ENCODE measurements at regions not wholly inside any gene's neighbourhood (a gene's known extent, or its start where the extent isn't known, plus 50 kb on each side); places are given as distances from the start of the nearest gene placed in this dataset.
A peak's percentile ranks its signal among the peaks of the same experiment; 100 is the strongest.

DNA sequence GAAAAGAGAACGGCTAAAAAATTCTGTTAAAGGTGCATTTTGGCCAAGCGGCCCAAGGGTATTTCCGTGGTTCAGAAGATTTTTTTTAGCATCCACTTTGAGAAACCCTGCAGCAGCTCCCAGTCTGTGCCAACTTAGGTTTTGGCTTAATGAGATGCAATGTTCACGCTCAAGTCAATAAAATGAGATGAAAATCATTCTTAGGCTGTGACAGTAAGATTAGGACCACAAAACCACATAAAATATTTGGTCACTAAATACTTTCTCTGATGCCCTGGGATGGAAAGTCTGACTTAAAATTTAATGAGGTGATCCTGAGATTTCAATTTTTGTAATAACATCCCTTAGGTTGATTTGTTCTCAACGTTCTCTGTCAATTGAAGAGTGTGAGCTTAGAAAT lies 74.2 kb upstream of the FHL2 start:
- H3K9ac ChIP-seq: no peak overlapping the region
- no peaks in the 10 kb centered on the region for H3K27me3 ChIP-seq
- H3K27ac ChIP-seq: no peak overlapping the region
- H3K4me2 ChIP-seq: no peak overlapping the region
- H4K20me1 ChIP-seq: no peaks in the 10 kb centered on the region
- H3K4me1 ChIP-seq: peaks cover 26% of the 10 kb centered on the region
- H3K36me3 ChIP-seq: no peaks in the 10 kb centered on the region
- TF ChIP-seq Cebpa-rat (IDR thresholded peaks at IDR 0.05): no peak
- no peak overlapping the region for H3K4me3 ChIP-seq
- no peaks in the 10 kb centered on the region for H3K9me3 ChIP-seq

DNA sequence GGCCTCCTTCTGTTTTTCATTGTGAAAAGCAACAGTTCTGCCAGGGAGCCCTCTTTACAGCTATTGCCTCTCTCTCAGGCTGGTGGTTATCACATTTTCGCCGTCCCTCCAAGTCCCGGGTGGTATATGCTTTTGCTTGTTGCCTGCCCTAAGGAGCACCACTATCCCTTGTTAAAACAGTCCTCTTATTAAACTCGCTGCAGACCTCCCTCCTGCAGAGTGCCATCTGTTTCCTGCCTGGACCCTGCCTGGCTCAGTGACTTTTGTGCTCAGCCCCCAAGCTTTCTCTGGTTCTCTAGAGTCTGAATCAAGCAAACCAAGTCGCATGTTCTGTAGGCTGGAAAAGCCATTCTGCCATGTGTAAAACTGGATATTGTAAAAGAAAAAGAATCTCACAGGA lies 72.1 kb upstream of the FHL2 start:
- Histone ChIP-seq H3K36me3 (no peaks in the 10 kb centered on the region), H4K20me1 (no peaks in the 10 kb centered on the region), H3K9me3 (no peaks in the 10 kb centered on the region), H3K27me3 (no peaks in the 10 kb centered on the region), H3K9ac (no peak overlapping the region), H3K4me3 (no peak overlapping the region), H3K4me1 (peaks cover 26% of the 10 kb centered on the region), H3K27ac (no peak overlapping the region), H3K4me2 (peak overlapping the region; percentile 34)
- no peak for TF ChIP-seq Cebpa-rat (IDR thresholded peaks at IDR 0.05)

DNA sequence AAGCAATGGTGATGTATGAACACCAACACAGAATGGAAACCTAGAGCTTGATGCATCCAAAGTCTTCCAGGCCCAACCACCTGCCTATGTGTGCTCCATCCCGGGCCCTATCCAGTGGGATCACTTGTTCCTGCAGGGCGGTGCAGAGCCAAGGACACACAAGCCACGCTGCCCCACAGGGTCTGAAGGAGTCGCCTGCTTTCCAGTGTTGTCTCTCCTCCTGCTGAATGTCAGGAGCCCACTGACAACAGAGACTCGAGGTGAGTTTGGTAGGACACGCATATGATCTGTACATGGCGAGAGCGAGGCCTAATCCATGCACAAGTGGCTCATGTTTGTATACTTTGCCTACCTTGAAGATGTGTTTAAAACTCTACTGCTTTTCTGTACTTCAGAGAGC lies 70.9 kb upstream of the FHL2 start:
- H3K4me2 ChIP-seq: no peak overlapping the region
- peaks cover 15% of the 10 kb centered on the region for H3K4me1 ChIP-seq
- no peak overlapping the region for H3K9ac ChIP-seq
- H3K9me3 ChIP-seq: no peaks in the 10 kb centered on the region
- no peaks in the 10 kb centered on the region for H4K20me1 ChIP-seq
- no peak overlapping the region for H3K4me3 ChIP-seq
- no peaks in the 10 kb centered on the region for H3K36me3 ChIP-seq
- no peak for TF ChIP-seq Cebpa-rat (IDR thresholded peaks at IDR 0.05)
- no peak overlapping the region for H3K27ac ChIP-seq
- H3K27me3 ChIP-seq: no peaks in the 10 kb centered on the region

DNA sequence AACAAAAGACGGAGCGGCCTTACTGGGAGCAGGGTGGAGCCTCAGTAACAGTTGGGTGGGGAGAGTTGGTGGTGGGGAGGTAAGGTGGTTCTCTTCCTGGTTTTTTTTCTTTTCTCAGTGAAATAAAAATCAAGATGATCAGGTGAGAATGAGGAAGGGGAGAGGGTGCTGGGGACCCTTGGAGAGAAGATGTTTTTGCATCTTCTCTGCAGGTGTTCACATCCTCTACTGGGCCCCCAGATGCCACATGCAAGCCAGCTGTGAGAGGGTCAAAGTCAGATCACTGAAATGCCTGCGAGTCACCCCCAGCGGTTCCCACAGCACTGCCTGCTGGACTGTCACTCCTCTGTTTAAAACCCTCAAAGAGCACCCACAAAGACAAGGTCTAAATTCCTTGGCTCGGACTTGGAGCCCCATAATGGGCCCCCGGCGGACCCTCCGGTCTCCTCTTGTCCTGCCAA lies 69.8 kb upstream of the FHL2 start:
- Histone ChIP-seq H4K20me1 (no peaks in the 10 kb centered on the region), H3K27ac (no peak overlapping the region), H3K36me3 (no peaks in the 10 kb centered on the region), H3K4me2 (no peak overlapping the region), H3K9me3 (no peaks in the 10 kb centered on the region), H3K27me3 (no peaks in the 10 kb centered on the region), H3K4me1 (peaks cover 15% of the 10 kb centered on the region), H3K9ac (no peak overlapping the region), H3K4me3 (no peak overlapping the region)
- TF ChIP-seq Cebpa-rat (IDR thresholded peaks at IDR 0.05): no peak

DNA sequence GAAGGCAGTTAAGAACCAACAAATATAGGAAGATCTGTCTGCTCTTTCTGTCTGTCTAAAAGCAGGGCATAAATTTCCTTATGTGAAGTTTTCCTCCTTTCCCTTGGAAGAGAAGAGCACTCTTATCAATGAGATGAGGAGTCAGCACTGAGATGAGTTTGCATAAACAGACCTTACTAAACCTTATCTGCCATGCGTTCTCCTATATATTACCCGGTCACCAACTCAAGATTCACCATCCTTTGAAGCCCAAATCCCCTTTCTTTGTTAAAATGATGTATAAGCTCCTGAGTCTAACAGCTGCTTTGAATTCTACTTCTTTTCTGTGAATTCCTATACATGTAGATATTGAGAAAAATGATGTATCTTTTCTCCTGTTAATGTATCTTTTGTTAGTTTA lies 65.5 kb upstream of the FHL2 start:
- no peaks in the 10 kb centered on the region for H3K9me3 ChIP-seq
- H3K27me3 ChIP-seq: no peaks in the 10 kb centered on the region
- no peaks in the 10 kb centered on the region for H4K20me1 ChIP-seq
- H3K4me3 ChIP-seq: no peak overlapping the region
- H3K36me3 ChIP-seq: no peaks in the 10 kb centered on the region
- no peak overlapping the region for H3K9ac ChIP-seq
- no peaks in the 10 kb centered on the region for H3K4me1 ChIP-seq
- TF ChIP-seq Cebpa-rat (IDR thresholded peaks at IDR 0.05): no peak
- no peak overlapping the region for H3K4me2 ChIP-seq
- no peak overlapping the region for H3K27ac ChIP-seq

DNA sequence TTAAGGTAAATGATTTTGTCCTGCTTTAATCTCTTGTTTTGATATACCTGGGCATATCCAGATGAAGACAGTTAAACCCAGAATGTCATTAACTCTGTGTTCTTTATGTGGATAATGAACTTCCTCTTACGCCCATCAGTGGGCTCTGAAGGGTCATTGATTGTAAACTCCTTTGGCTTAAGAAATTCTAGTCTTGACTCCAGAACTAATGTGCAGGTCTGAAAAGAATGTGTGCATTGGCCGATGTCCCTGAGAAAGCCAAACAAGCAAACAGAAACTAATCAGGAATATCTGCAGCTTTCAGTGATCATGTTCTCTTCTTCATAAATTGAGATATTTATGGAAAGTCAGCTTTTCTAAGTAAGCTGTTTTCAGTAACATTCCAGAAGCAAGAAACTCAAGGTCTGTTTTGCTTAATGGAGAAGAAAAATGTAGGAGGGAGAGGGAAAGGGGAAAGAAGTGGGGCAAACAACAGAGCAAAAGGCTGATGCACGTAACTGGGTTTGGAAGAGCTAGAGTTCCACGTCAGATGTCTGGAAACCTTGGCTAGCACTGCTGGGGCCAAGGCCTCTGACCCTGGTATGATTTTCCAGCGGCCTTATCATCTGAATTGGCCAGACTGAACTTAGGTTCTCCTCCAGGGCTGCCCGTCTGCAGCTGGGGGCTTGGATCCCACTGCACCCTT lies 61.3 kb upstream of the FHL2 start:
- TF ChIP-seq Cebpa-rat (IDR thresholded peaks at IDR 0.05): no peak
- Histone ChIP-seq H3K4me2 (no peak overlapping the region), H3K4me3 (no peak overlapping the region), H3K9me3 (no peaks in the 10 kb centered on the region), H3K36me3 (no peaks in the 10 kb centered on the region), H4K20me1 (no peaks in the 10 kb centered on the region), H3K4me1 (peaks cover 12% of the 10 kb centered on the region), H3K27me3 (no peaks in the 10 kb centered on the region), H3K9ac (no peak overlapping the region), H3K27ac (no peak overlapping the region)

DNA sequence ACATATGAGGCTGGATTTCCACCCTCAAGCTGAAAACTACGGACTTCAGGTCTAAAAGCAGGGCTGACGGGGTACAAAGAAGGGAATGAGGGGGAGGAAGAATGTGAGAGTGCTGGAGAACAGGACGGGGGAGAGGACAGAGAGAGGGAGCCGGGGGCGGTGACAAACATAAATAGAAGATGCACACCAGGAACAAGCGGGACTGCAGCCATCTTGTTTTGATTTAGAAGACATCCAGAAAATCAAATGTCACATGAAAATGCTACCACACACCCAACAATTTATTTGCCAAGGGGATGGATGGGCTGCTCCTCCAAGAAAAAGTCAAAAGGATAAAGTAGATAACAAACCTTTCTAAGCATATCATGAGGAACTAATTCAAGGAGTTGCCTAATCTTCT lies 59.2 kb upstream of the FHL2 start:
- Histone ChIP-seq H3K4me3 (no peak overlapping the region), H3K9ac (no peak overlapping the region), H4K20me1 (no peaks in the 10 kb centered on the region), H3K9me3 (no peaks in the 10 kb centered on the region), H3K4me2 (no peak overlapping the region), H3K27me3 (no peaks in the 10 kb centered on the region), H3K36me3 (no peaks in the 10 kb centered on the region), H3K4me1 (peaks cover 19% of the 10 kb centered on the region), H3K27ac (no peak overlapping the region)
- no peak for TF ChIP-seq Cebpa-rat (IDR thresholded peaks at IDR 0.05)

DNA sequence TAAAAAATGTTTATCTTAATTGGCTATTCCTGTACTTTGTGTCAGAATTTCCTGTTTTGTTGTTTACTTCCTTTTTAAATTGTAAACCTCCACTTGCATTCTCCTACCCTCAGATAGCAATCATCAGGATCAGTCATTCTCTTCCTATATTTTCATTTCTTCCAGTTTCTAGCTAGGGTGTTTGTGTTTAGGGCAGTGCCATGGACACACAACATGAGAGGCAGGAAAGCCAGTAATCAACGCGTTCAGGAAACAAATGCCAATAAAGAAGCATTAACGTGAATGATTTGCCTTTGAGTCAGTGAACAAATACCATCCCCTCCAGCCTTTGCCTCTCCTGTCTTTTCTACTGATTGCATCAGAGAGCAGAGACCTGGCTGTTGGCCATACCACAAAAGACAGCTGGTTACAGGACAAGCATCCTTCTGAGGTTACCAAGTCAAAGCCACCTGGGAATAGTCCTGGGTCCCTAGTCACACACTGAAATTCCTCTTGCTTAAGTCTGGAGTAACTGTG lies 56.7 kb upstream of the FHL2 start:
- H3K27ac ChIP-seq: no peak overlapping the region

DNA sequence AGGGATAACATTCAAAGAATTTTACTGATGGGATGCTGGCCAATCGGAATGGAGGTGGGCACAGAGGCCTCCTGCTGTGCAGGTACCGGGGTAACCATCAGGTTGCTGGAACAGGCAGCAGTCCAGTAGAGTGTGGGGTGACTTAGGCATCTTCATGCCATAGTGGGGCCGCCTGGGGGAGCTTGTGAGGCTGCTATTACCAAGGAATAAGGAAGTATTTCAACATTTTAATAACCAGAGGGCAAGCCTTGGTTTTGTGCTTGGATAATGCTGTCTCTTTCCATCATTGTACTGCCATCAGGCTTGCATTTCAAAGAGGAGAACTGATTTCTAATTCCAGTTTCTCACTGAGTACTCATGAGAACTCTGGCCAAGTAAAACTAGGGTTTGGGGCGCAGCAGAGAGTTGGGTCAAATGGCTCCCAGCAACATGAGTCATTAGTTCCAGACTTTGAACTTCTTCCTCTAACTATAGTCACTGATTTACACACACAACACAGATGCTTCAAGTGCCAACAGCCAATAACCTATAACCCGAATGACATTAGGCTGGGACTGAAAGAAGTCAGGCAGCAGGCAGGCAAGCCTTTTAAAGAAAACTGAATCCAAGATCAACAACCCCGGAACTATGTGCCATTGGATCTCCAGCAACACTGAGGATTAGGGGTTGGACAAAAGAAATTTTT lies 56.1 kb upstream of the FHL2 start:
- no peaks in the 10 kb centered on the region for H4K20me1 ChIP-seq
- no peaks in the 10 kb centered on the region for H3K27me3 ChIP-seq
- H3K9me3 ChIP-seq: no peaks in the 10 kb centered on the region
- H3K36me3 ChIP-seq: no peaks in the 10 kb centered on the region
- H3K4me3 ChIP-seq: no peak overlapping the region
- no peak overlapping the region for H3K9ac ChIP-seq
- no peak for TF ChIP-seq Cebpa-rat (IDR thresholded peaks at IDR 0.05)
- H3K27ac ChIP-seq: no peak overlapping the region
- peaks cover 19% of the 10 kb centered on the region for H3K4me1 ChIP-seq
- H3K4me2 ChIP-seq: peak overlapping the region; percentile 44

More for the DNA sequence above, 56.7 kb upstream of the FHL2 start:
- Histone ChIP-seq H3K4me3 (no peak overlapping the region), H3K9ac (no peak overlapping the region), H3K9me3 (no peaks in the 10 kb centered on the region), H3K36me3 (no peaks in the 10 kb centered on the region), H3K4me1 (peaks cover 19% of the 10 kb centered on the region), H3K4me2 (peak overlapping the region; percentile 44), H4K20me1 (no peaks in the 10 kb centered on the region), H3K27me3 (no peaks in the 10 kb centered on the region)
- TF ChIP-seq Cebpa-rat (IDR thresholded peaks at IDR 0.05): peak; percentile 96

DNA sequence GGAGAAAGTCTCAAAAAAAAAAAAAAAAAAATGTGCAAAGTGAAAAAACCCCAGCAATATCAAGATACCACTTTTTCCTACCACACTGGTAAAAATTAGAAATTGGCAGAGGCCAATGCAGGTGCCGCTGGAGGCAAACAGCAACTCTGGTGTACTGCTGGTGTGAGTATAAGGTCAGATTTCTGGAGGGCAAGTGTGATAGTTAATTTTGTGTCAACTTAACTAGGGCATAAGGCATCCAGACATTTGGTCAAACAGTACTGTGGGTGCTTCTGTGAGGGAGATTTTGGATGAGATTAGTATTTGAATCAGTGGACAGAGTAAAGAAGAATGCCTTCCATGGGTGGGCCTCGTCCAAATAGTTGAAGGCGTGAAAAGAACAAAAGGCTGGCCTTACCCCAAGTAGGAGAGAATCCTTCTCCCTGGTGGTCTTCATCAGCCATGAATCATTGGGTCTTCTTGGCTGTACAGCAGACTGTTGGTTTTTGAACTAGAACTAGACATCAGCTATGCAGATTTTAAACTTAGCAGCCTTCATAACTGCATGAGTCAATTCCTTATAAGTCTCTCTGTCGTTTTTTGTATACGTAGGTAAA lies 52.8 kb upstream of the FHL2 start:
- no peaks in the 10 kb centered on the region for H3K36me3 ChIP-seq
- no peak overlapping the region for H3K9ac ChIP-seq
- no peak overlapping the region for H3K27ac ChIP-seq
- no peak overlapping the region for H3K4me3 ChIP-seq
- H4K20me1 ChIP-seq: no peaks in the 10 kb centered on the region
- no peak overlapping the region for H3K4me2 ChIP-seq
- no peaks in the 10 kb centered on the region for H3K9me3 ChIP-seq
- TF ChIP-seq Cebpa-rat (IDR thresholded peaks at IDR 0.05): no peak
- no peaks in the 10 kb centered on the region for H3K27me3 ChIP-seq
- H3K4me1 ChIP-seq: peaks cover 19% of the 10 kb centered on the region
